ENCODE measurements at regions not wholly inside any gene's neighbourhood (a gene's known extent, or its start where the extent isn't known, plus 50 kb on each side); places are given as distances from the start of the nearest gene placed in this dataset.

DNA sequence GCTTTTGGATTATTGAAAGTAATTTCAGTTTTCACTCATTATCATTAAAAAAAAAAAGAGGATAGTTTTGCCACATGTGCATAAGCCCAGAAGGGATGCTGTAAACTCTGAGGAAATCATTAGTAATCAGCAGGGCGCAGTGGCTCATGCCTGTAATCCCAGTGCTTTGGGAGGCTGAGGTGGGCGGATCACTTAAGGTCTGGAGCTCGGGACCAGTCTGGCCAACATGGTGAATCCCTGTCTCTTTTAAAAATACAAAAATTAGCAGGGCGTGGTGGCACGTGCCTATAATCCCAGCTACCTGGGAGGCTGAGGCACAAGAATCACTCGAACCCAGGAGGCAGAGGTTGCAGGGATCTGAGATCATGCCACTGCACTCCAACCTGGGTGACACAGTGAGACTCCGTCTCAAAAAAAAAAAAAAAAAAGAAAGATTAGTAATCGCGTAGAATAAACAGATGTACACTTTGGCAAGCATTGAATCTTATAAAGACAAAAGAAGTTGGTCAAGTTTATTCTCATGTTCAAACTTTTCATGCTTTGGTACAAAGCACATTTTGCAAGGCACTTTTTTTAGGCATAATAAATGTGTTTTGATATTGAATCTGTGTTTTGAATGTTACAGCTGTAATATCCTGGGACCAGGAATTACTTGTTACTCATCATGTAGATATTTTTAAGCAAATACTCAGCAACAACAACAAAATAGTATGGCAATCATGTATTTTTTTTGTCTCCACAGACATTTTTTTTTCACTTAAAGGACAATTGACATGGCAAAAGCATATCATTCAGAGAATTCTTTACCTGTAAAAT is 93.2 kb upstream of the AGTR1 start:
- no peak for DNase-seq

DNA sequence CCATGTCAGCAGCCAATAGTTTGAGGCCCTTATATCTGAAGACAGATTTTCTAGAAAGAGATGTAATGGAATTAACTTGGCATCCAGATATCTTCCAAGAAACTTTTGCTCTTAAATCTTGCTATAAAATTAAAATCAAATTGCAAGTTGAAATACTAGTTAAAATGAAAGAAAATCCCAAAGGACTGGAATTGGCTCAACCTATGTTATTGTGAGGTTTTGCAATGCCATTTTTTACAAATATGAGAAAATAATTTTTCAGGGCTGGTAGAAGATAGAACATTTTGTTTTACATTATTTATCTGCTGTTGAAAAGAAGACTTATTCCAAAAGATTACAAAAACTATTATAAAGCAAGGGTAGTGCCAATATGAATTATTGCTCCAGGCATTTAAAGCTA is 92.2 kb upstream of the AGTR1 start:
- DNase-seq, result no peak

DNA sequence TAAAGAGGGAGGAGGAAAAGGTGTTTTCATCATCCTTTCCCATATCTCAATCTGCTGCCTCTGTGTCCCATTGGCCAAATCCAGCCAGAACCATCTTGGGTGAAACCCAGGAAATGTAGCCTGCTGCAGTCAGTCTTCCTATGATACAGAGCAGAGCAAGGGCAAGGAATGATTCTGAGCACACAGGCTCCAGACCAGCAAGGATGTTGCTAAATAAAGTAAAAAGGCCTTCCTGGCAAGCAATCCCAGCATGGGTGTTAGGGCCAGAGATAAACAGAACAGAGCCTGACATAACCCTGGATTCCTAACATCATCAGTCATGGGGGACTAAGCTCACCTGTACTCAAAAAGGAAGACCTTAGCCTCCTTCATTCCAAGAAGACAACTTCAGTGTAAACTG is 90.7 kb upstream of the AGTR1 start:
- DNase-seq, result no peak

GRCh38 chr3:148607491-148607890 is 90.2 kb upstream of the AGTR1 start:
- no peak for DNase-seq

DNA sequence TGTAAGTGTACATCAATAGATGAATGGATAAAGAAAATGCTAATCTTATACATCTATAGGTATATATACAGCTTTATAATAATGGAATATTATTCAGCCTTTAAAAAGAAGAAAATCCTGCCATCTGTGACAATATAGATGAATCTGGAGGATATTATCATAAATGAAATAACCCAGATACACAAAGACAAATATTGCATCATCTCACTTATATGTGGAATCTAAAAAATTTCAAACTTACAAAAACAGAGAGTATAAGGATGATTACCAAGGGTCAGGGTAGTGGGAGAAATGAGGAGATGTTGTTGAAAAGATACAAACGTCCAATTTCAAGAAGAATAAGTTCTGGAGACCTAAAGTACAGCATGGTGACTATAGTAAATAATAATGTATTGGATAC is 85.4 kb upstream of the AGTR1 start:
- no peak for DNase-seq

GRCh38 chr3:148615382-148615781 is 82.3 kb upstream of the AGTR1 start:
- DNase-seq, result no peak

- DNase-seq, result peak; percentile 9 to 20
Observed at GRCh38 chr3:148625095-148625736, 72.5 kb upstream of the AGTR1 start.

DNA sequence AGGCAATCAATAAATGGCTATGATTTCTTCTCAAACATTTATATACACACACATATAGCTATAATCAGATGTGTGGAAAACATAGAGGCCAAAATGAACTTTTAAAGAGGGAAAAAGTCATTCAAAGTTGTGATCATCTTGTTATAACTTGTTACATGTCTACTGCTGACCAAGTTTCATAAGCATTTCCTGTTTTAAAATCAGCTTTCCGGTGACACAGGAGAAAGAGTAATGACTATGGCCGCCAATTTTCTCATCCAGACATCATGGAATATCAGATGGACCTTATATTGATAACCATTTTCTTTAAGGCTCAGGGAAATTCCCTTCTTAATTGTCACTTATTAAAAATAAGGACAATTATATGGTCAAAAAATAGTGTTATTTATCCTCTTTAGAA is 71.7 kb upstream of the AGTR1 start:
- no peak for DNase-seq

GRCh38 chr3:148629006-148629405 is 68.7 kb upstream of the AGTR1 start:
- no peak for DNase-seq

DNA sequence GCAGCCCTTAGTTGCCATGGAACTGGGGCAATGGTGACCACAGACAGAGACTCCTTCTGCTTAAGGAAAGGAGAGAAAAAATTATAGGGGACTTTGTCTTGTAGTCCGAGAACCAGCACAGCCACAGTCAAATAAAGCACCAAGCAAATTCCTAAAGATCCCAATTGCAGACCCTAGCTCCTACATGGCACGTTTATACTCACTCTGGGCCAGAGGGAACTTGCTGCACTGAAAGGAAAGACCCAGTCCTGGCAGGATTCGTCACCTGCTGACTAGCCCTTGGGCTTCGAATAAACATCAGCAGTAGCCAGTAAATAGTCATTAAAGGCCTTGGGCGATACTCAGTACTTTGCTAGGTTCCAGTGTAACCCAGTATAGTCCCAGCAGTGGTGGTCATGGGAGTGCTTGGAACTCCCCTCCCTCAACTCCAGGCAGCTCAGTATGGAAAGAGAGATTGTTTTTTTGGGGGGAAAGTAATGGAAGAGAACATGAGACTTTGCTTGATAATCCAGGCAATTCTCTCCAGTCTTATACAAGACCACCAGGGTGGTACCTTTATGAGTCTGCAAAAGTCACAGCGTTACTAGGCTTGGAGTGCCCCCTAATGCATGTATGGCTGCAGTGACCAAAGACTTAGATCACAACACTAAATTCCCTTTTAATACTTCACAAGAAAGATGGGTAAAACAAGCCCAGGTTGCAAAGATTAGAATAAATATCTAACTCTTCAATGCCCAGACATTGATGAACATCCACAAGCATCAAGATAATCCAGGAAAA is 66.4 kb upstream of the AGTR1 start:
- DNase-seq, result no peak

GRCh38 chr3:148641722-148642121 is 56.0 kb upstream of the AGTR1 start:
- DNase-seq, result no peak

DNA sequence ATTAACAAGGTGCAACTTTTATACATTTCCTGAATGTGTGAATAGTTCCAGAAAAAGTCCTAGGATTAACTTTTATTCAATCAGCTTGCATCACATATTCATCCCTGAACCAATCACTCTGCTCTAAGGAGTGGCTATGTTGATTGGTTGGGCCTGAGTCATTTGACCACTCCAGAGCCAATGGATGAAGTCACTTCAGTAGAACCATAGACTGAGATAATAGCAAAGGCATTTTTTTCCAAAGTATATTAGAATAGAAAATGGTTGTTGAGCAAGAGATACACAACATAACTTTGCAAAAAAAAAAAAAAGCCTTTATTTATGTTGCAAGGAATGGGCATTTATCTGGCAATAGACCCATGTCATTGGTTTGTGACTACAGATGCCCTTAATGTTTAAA is 55.5 kb upstream of the AGTR1 start:
- DNase-seq, result no peak

DNA sequence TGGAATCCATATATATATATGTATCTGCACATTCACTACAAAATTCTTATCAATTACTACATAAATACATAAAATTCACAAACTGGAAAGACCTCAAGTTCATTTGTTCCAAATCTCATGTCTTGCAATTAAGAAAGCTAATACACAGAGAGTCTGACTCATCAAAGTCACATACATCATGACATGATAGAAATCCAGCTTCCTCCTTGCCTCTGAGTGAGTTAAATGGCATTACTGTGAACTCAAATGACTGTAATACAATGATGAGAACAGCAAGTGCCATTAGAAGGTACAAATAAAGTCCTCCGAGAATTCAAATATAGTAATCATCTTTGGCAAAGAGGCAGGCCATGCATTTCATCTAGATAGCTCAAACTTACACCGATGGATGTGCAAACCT is 55.1 kb upstream of the AGTR1 start:
- DNase-seq, result no peak

- DNase-seq, result no peak
Observed at GRCh38 chr3:148643389-148643840, 54.3 kb upstream of the AGTR1 start.

DNA sequence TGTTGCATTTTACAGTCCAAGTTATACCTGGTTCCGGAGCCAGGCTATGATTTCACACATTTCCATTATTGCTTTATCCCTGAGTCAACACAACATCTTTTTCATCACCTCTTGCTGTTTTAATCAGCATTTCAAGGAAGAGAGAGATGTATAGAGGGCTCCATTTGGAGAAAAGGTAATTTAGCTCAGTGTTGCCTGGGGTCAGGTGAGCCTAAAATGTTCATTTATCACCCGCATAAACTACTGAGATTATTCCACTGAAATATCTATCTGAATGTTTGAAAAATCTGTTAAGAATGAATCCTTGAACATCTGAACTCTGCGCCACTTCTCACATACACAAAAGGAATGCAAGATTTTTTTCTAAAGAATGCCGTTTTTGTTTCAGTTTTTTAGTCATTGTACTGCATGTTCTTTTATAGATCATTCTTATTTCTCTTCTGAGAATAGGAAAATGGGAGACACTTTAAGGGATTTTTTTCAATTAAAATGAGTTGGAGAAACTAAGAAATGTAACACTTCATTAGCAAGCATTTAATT is 51.5 kb upstream of the AGTR1 start:
- no peak for DNase-seq
